ENCODE measurements at regions not wholly inside any gene's neighbourhood (a gene's known extent, or its start where the extent isn't known, plus 50 kb on each side); places are given as distances from the start of the nearest gene placed in this dataset.

- H3K4me3 ChIP-seq = no peak overlapping the region
- 77 to 92% methylated on average over 6 to 11 of the region's 17 CpGs for WGBS, 2 donors
- H3K4me1 ChIP-seq = no peaks in the 10 kb centered on the region
- peaks cover 0 to 3% (median 0%) of the 10 kb centered on the region in 3 donors for H3K9me3 ChIP-seq
- no peak for DNase-seq
- intact Hi-C loops (cut with DNase I) = no loop called here
- H3K27me3 ChIP-seq = peaks cover 0 to 14% (median 0%) of the 10 kb centered on the region in 4 donors
- no peak for TF ChIP-seq POLR2A (IDR thresholded peaks at IDR 0.05)
- no peak for TF ChIP-seq CTCF (IDR thresholded peaks at IDR 0.05)
- H3K36me3 ChIP-seq = no peaks in the 10 kb centered on the region
- H3K27ac ChIP-seq = no peak overlapping the region
Measured at GRCh38 chr10:130757821-130758489, 553.6 kb downstream of the TCERG1L start.

DNA sequence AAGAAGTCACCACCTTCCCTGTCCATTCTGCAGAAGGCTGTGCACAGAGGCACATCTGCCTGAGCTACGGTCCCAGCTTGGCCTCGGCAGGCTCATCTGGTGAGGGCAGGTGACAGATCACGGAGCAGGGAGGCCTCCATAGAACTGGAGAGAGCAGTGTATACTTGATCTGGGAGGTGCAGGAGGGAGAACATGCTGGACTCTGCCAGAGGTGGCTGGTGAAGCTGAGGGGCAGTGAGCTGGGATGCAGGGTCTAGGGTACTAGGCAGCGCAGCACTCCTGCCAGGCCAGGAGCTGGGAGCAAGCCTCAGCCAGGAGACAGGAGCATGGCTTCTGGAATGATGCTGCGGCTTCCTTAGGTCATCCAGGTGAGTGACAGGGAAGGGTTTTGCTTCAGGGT lies 553.0 kb downstream of the TCERG1L start:
- 77 to 89% methylated on average over 3 of the region's 5 CpGs for WGBS, 2 donors

GRCh38 chr10:130761032-130761575 lies 550.4 kb downstream of the TCERG1L start:
- Histone ChIP-seq H3K4me1 (no peaks in the 10 kb centered on the region), H3K27ac (no peak overlapping the region), H3K4me3 (no peak overlapping the region), H3K36me3 (no peaks in the 10 kb centered on the region), H3K9me3 (no peaks in the 10 kb centered on the region), H3K27me3 (peaks cover 0 to 16% (median 0%) of the 10 kb centered on the region in 4 donors)
- no peak for DNase-seq
- intact Hi-C loops (cut with DNase I) = no loop called here
- 58 to 79% methylated on average over 3 of the region's 6 CpGs for WGBS, 2 donors
- TF ChIP-seq POLR2A (IDR thresholded peaks at IDR 0.05) (no peak), CTCF (IDR thresholded peaks at IDR 0.05) (no peak)

More for the DNA sequence above, 553.0 kb downstream of the TCERG1L start:
- DNase-seq = no peak
- H3K4me1 ChIP-seq = no peaks in the 10 kb centered on the region
- TF ChIP-seq POLR2A (IDR thresholded peaks at IDR 0.05) (no peak), CTCF (IDR thresholded peaks at IDR 0.05) (no peak)
- peaks cover 0 to 3% (median 0%) of the 10 kb centered on the region in 3 donors for H3K9me3 ChIP-seq
- H3K27me3 ChIP-seq = peaks cover 0 to 16% (median 0%) of the 10 kb centered on the region in 4 donors
- no peak overlapping the region for H3K27ac ChIP-seq
- intact Hi-C loops (cut with DNase I) = no loop called here
- H3K4me3 ChIP-seq = no peak overlapping the region
- H3K36me3 ChIP-seq = no peaks in the 10 kb centered on the region

- Histone ChIP-seq H3K27me3 (peaks cover 0 to 16% (median 0%) of the 10 kb centered on the region in 4 donors), H3K4me1 (no peaks in the 10 kb centered on the region), H3K27ac (no peak overlapping the region), H3K36me3 (no peaks in the 10 kb centered on the region), H3K4me3 (no peak overlapping the region), H3K9me3 (peaks cover 0 to 2% (median 0%) of the 10 kb centered on the region in 3 donors)
- WGBS, 2 donors = 60 to 63% methylated on average over 4 to 5 of the region's 13 CpGs
- DNase-seq = no peak
- intact Hi-C loops (cut with DNase I) = no loop called here
- TF ChIP-seq POLR2A (IDR thresholded peaks at IDR 0.05) = no peak
- no peak for TF ChIP-seq CTCF (IDR thresholded peaks at IDR 0.05)
Measured at GRCh38 chr10:130761788-130762301, 549.7 kb downstream of the TCERG1L start.

DNA sequence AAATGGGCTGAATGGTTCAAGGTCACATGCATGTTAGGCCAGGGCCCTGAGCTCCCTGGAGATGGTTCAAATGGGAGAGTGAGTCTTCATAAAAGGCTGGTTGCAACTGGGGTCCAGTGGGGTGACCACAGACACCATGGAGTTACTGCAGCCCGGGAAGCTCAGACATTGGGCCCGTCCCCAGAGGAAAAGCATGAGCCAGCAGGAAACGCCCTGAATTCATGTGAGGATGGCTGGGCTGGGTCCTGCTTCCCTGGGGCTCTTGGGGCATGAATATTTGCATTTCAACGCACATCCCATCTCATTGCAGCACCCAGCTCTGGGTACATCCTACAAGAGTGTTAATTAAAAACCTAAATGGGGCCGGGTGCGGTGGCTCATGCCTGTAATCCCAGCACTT lies 549.0 kb downstream of the TCERG1L start:
- intact Hi-C loops (cut with DNase I) = no loop called here
- no peaks in the 10 kb centered on the region for H3K36me3 ChIP-seq
- DNase-seq = no peak
- H3K27ac ChIP-seq = no peak overlapping the region
- H3K9me3 ChIP-seq = peaks cover 0 to 8% (median 0%) of the 10 kb centered on the region in 3 donors
- TF ChIP-seq POLR2A (IDR thresholded peaks at IDR 0.05) (no peak), CTCF (IDR thresholded peaks at IDR 0.05) (no peak)
- H3K27me3 ChIP-seq = peaks cover 0 to 16% (median 0%) of the 10 kb centered on the region in 4 donors
- no peaks in the 10 kb centered on the region for H3K4me1 ChIP-seq
- no peak overlapping the region for H3K4me3 ChIP-seq
- 75% methylated on average over 6 of the region's 6 CpGs; no CpG with 5 or more reads in 1 of the 2 donors for WGBS, 2 donors
